Embryonic facial prominence (tissue), 1 donor: ENCODE measurements at regions not wholly inside any gene's neighbourhood (a gene's known extent, or its start where the extent isn't known, plus 50 kb on each side); places are given as distances from the start of the nearest gene placed in this dataset.

Source experiments
- DNase-seq: peaks from one replicate; pipeline ENCODE4 v3.0.0-alpha.2; 2016; ENCODE audit errors: extremely low spot score

GRCh38 chr3:124489506-124489905 is 240.7 kb upstream of the UMPS start:
- DNase-seq = no peak

- no peak for DNase-seq
Observed at GRCh38 chr3:124491098-124491497, 239.2 kb upstream of the UMPS start.

- DNase-seq = no peak
Observed at GRCh38 chr3:124491875-124492274, 238.4 kb upstream of the UMPS start.

GRCh38 chr3:124492824-124493223 is 237.4 kb upstream of the UMPS start:
- no peak for DNase-seq

DNA sequence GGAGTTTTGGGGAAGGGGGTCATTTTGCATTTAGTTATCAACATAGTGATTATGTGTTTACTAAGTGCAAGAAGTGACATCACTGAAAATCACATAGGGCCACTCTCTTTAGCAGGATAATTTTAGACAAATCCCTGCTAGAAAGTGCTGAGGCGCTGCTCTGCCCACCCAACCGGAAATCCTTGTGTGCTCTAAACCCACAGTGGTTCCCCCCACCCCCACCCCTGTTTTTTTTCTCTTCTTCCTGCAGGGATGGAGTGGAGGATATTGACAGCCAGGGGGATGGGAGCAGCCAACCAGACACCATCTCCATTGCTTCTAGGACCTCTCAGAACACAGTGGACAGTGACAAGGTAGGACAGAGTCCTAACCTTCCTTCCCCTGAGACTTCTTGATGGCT is 234.2 kb upstream of the UMPS start:
- no peak for DNase-seq

DNA sequence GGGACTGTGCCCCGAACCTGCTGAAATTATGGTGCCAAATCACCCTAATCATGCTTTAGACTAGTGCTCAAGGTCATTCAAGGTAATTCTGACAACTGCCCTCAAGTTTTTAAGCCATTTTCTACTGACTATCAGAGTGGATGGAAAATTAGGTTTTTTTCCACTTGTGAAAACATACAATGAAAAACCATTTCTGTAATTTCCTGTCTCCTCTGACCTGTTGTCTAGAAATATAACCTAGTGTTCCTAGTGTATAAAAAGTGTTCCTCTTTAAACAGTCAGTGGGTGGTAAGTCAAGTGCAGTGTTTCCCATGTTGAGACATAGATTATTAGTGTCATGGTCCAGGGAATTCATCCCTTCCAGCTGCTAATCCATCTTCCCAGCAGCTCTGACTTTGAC is 232.8 kb upstream of the UMPS start:
- DNase-seq = no peak

DNA sequence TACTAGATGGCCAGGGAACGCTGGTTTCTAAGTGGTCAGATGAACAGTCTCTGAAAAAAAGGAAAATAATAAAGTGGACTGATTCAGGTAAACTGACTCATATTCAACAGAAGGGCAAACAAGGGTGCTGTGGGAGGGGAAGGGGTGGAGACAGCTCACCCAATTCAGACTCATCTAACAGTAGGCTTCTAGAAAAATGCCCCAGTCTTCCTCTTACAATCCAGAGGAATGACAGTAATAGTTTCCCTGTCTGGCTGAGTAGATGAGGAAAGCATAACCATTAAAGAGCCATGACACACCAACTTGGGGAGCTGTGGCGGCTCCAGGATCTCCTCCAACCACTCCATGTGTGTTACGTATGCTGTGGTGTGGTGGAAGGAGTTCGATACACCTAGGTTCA is 231.4 kb upstream of the UMPS start:
- DNase-seq = no peak

DNA sequence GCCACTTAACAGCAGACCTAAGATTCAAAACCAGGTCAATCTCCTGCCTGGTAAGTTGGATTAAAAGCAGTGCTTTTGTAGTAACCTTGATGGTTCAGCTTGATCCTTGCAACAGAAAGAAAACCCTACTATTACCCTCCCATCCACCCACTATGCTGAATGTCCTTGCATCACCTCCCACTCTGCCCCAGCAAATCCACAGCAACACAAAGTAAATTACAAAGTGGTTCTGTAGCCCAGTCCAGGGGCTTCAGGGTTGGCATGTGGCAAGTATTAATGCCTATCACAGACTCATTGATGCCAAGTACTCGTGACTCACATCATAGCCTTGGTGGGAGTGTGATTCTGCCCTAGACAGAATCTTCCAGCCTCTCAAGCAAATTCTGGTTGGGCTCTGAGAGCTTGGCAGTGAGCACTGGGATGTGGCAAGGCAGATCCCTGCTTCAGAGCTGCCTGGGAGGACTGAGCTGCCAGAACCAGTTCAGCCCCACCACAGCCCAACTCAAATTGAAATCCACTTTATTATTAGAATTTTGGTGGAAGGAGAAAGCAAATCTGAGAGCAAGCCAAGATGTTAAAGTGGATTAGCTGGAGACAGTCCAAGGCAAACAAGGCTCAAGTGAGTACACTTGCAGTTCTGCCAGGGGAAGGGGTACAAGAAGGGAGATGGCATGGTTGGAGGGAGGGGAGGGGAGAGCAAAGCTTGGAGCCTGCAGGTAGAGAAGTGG is 225.8 kb upstream of the UMPS start:
- DNase-seq = no peak

DNA sequence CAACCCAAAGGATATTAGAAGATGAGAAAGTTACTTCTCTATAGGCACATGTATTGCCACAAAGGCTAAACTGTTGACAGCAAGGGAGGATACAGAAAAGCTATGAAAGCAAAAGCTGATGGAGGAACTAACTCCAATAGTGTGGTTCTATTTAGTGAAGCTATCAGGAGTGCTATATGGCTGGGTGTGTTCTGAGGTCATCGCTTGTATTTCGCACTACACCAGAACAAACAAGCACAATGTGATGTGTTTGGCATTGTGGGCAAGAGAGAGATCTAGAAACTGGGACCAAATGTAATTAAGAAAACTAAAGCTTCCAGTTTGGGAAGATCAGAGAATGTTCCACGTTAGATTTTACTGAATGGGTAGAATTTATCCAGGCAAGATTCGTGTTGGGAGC is 220.4 kb upstream of the UMPS start:
- no peak for DNase-seq

GRCh38 chr3:124510290-124510689 is 220.0 kb upstream of the UMPS start:
- DNase-seq = no peak

DNA sequence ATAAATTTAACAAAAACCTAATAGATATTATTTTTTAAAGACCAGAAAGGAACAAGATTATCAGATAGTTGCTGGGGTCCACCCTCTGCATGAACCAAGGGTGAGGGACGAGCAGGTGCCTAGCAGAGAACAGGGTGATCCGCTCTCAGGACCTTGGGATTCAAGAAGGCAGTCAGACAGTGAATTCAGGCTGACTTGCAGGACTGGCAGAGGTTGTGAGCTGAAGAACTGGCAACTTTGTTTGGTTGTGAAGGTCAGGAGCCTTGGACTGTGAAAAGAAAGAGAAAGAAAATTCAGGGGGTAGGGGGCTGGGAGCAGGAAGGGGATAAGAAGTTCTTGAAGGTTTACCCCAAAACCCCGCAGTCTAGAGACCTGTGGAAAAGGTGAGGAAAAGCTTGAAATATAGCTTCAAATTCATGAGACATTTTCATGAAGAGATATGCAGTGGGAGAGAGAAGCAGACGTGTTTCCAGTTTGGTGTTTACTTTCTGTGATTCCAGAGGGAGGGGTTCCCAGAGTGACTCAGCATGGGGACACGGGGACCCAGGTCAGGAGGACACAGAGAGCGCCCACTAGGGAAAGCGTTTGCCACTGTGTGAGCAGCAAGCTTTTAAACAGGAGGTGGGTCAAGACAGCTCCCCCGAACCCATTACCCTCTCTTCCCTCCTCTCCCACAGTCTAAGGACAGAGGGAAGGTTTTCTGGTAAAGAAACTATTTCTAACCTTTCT is 217.2 kb upstream of the UMPS start:
- no peak for DNase-seq

DNA sequence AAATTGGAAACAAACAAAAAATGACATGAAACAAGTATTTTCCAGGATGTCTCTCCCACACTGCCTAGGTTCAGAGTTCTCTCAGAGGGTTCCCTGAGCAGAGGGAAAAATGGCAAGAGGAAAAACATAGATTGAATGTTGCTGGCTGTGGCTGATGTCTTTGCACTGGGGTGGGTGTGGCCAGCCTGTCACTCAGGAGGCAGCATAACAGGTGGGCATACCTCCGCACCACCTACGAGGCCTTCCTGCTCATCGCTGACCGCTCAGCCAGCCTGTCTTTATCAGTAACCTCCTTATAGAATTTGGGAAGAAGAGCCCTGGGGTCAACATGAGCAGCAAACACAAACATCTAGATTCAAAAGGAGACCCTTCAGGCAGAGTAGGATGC is 216.6 kb upstream of the UMPS start:
- no peak for DNase-seq

GRCh38 chr3:124514683-124515082 is 215.6 kb upstream of the UMPS start:
- DNase-seq = no peak

GRCh38 chr3:124516333-124516732 is 213.9 kb upstream of the UMPS start:
- no peak for DNase-seq

GRCh38 chr3:124517306-124517705 is 212.9 kb upstream of the UMPS start:
- no peak for DNase-seq

GRCh38 chr3:124518350-124518749 is 211.9 kb upstream of the UMPS start:
- DNase-seq = no peak

GRCh38 chr3:124519591-124520194 is 210.6 kb upstream of the UMPS start:
- DNase-seq = no peak

DNA sequence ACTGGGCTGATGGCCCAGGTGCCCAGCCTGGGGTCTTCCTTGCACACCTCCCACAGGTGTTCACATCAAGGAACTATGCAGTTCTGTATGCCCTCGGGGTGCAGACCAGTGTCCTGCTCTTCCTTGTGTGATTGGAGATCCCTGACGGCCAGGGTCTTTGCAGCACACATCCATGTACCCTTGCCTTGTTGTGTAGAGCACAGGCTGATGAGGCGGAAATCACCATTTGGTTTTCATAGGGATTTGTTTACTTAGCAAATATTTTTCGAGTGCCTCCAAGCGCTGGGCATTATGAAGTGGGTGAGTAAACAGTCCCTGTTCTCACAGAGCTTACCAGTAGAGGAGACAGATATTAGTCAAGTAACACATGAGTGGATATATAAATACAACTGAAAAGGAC is 209.3 kb upstream of the UMPS start:
- DNase-seq = no peak

DNA sequence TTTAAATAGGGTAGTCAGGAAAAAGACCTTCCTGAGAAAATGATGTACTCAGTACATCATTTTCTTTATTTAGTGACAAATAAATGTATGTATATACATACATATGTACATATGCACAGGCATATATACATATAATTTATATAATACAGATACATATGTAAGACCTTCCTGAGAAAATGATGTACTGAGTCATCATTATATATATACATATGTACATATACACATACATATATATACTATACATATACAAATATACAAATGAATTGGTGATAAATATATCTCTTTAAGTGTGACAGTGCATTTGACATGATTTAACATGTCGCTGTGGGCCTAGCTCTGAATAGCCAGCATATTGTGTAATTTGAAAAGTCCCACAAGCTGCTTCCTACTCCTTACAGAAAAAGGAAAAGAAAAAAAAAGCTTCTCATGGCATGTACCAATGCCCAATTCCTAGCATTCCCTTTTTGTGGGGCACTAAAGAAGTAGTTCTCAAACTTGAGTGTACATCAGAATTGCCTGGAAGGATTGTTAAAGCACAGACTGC is 208.1 kb upstream of the UMPS start:
- DNase-seq = no peak

DNA sequence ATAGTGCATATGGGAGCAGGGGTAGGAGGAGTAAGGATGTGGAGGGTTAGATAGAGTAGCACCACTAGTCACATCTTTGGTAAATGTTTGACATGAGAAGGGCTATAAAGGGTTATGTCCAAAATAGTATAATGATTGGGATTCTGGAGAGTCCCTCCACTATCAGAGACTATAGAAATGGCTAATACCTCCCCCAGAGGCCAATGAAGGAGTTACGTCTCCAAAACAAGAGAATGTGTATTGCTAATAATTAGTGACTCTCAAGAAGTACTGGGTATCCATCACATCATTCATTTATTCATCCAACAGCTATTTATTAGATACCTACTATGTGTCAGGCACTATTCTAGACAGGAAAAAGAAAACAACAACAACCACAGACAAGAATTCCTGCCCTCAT is 203.7 kb upstream of the UMPS start:
- no peak for DNase-seq

GRCh38 chr3:124529826-124530571 is 200.3 kb upstream of the UMPS start:
- DNase-seq = no peak

GRCh38 chr3:124530916-124531315 is 199.3 kb upstream of the UMPS start:
- DNase-seq = no peak
